Trophoblast cell (in vitro differentiated cells and primary cell): ENCODE measurements at regions not wholly inside any gene's neighbourhood (a gene's known extent, or its start where the extent isn't known, plus 50 kb on each side); places are given as distances from the start of the nearest gene placed in this dataset.
"Not testable (repeated sequence)": the region's sequence is repeated elsewhere in the genome, so short reads cannot be mapped to it uniquely, and the experiment has no call there.

Experiments used
- DNase-seq, 2 donors: peaks; one replicate each; pipeline ENCODE4 v3.0.0-alpha.2; 2016
- H2AFZ ChIP-seq: 2 replicates; pipeline ENCODE4 v1.6.1; 2013; ENCODE audit warnings: low read length, moderate library complexity, mild to moderate bottlenecking; ENCODE audit not compliant: insufficient read depth, poor library complexity
- H2AK5ac ChIP-seq: 2 replicates; pipeline ENCODE4 v1.6.1; 2013; ENCODE audit warnings: mild to moderate bottlenecking, low read length
- H2BK120ac ChIP-seq: 2 replicates; pipeline ENCODE4 v1.6.1; 2013; ENCODE audit warnings: low read length, mild to moderate bottlenecking, moderate library complexity; ENCODE audit not compliant: insufficient read depth, poor library complexity
- H2BK12ac ChIP-seq: 2 replicates; pipeline ENCODE4 v1.6.1; 2013; ENCODE audit warnings: mild to moderate bottlenecking, low read length, moderate library complexity
- H2BK5ac ChIP-seq: 2 replicates; pipeline ENCODE4 v1.6.1; 2013; ENCODE audit warnings: low read length, low read depth, moderate library complexity, mild to moderate bottlenecking; ENCODE audit not compliant: poor library complexity
- H3K14ac ChIP-seq: 2 replicates; pipeline ENCODE4 v1.6.1; 2013; ENCODE audit warnings: mild to moderate bottlenecking, low read length
- H3K18ac ChIP-seq: 2 replicates; pipeline ENCODE4 v1.6.1; 2013; ENCODE audit warnings: mild to moderate bottlenecking, low read length
- H3K23ac ChIP-seq: 2 replicates; pipeline ENCODE4 v1.6.1; 2013; ENCODE audit warnings: low read length
- H3K27ac ChIP-seq: 2 replicates; pipeline ENCODE4 v1.5.1; 2013; ENCODE audit warnings: low read depth, mild to moderate bottlenecking, inconsistent platforms, low read length, moderate library complexity
- H3K27me3 ChIP-seq: 2 replicates; pipeline ENCODE4 v1.6.1; 2013; ENCODE audit warnings: inconsistent platforms, mild to moderate bottlenecking, low read length, moderate library complexity; ENCODE audit not compliant: insufficient read depth
- H3K36me3 ChIP-seq, 2 experiments: 1 replicate in 1 of 2; 2 replicates in 1 of 2; pipeline ENCODE4 v1.6.1; 2013; ENCODE audit warnings: low read length in 2 of 2, mild to moderate bottlenecking in 2 of 2, moderate library complexity in 1 of 2; ENCODE audit not compliant: insufficient read depth in 2 of 2, control insufficient read depth in 1 of 2
- H3K4ac ChIP-seq: 2 replicates; pipeline ENCODE4 v1.6.1; 2013; ENCODE audit warnings: low read depth, mild to moderate bottlenecking, low read length, moderate library complexity
- H3K4me1 ChIP-seq, 2 experiments: 1 replicate in 1 of 2; 2 replicates in 1 of 2; pipeline ENCODE4 v1.6.1; 2013; ENCODE audit warnings: low read length in 2 of 2, mild to moderate bottlenecking in 2 of 2, moderate library complexity in 1 of 2; ENCODE audit not compliant: insufficient read depth in 2 of 2, control insufficient read depth in 1 of 2
- H3K4me2 ChIP-seq: 2 replicates; pipeline ENCODE4 v1.6.1; 2013; ENCODE audit warnings: inconsistent platforms, mild to moderate bottlenecking, low read length, moderate library complexity
- H3K4me3 ChIP-seq: 2 replicates; pipeline ENCODE4 v1.5.1; 2013; ENCODE audit warnings: mild to moderate bottlenecking, low read depth, low read length, inconsistent platforms
- H3K79me1 ChIP-seq: one replicate; pipeline ENCODE4 v1.6.1; 2013; ENCODE audit warnings: low read length
- H3K79me2 ChIP-seq: 2 replicates; pipeline ENCODE4 v1.6.1; 2013; ENCODE audit warnings: low read length, mild to moderate bottlenecking; ENCODE audit not compliant: control insufficient read depth, insufficient read depth, poor library complexity
- H3K9ac ChIP-seq: 2 replicates; pipeline ENCODE4 v1.6.1; 2013; ENCODE audit warnings: mild to moderate bottlenecking, low read length
- H3K9me3 ChIP-seq: 2 replicates; pipeline ENCODE4 v1.6.1; 2013; ENCODE audit warnings: low read depth, mild to moderate bottlenecking, control low read depth, inconsistent platforms, low read length; ENCODE audit not compliant: insufficient read depth
- H4K12ac ChIP-seq: 2 replicates; pipeline ENCODE4 v1.6.1; 2013; ENCODE audit warnings: low read depth, mild to moderate bottlenecking, low read length, moderate library complexity
- H4K8ac ChIP-seq: 2 replicates; pipeline ENCODE4 v1.6.1; 2013; ENCODE audit warnings: low read depth, mild to moderate bottlenecking, low read length, moderate library complexity
- H4K91ac ChIP-seq: one replicate; pipeline ENCODE4 v1.6.1; 2013; ENCODE audit warnings: low read depth, mild to moderate bottlenecking, low read length, moderate library complexity
- WGBS: extraction: QIAGEN DNeasy Blood & Tissue Kit; methylation state at CpG from one replicate; pipeline ENCODE4 v1.1.7; 2013; ENCODE audit warnings: missing lambda C conversion rate; ENCODE audit not compliant: insufficient read length, insufficient coverage; ENCODE audit errors: extremely low coverage; 5-methylcytosine and 5-hydroxymethylcytosine counted together

DNA sequence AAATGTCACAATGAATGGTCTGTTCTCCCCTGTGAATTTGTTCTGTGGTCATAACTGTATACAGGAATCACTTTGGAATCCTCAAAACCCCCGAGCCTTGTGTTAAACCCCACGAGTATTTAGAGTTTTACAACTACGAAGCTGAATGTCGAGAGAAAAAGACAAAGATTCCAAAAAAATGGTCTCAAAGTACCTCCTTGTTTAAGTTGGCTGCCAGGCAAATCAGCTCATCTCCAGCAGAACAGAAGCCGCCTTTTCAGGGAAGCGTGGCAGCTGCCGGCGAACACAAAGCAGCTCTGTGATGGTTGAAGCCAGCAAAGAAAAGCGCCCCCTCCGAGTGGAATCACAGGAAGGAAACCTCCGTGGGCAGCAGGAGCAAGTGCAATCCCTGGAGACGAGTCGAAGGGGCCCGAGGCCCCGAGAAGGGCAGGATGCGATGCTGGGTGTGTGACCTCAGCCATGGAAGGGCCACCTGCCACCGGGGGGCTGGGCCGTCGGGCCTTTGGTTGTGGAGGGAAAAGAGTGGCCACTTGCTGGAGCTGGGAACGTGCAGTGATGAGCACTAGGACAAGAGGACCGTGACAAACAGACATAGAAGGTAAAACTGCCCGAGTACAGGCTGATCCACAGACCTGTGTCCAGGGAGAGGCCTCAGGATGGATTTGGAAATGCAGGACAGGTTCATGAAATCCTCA lies 706.4 kb downstream of the SEMA5A start:
- no peak overlapping the region for H3K27ac ChIP-seq
- no peaks in the 10 kb centered on the region for H3K79me1 ChIP-seq
- WGBS = no CpG with 5 or more reads among the region's 22 CpGs
- no peak overlapping the region for H3K23ac ChIP-seq
- H2BK12ac ChIP-seq = no peak overlapping the region
- no peak overlapping the region for H3K4me2 ChIP-seq
- no peak overlapping the region for H3K9ac ChIP-seq
- H3K14ac ChIP-seq = no peak overlapping the region
- no peaks in the 10 kb centered on the region for H3K9me3 ChIP-seq
- no peaks in the 10 kb centered on the region for H3K4me1 ChIP-seq
- no peak overlapping the region for H2AK5ac ChIP-seq
- no peak overlapping the region for H2BK120ac ChIP-seq
- H2AFZ ChIP-seq = no peak overlapping the region
- no peak for DNase-seq
- no peak overlapping the region for H3K4ac ChIP-seq
- H4K91ac ChIP-seq = no peak overlapping the region
- no peaks in the 10 kb centered on the region for H3K79me2 ChIP-seq
- H3K27me3 ChIP-seq = no peaks in the 10 kb centered on the region
- no peak overlapping the region for H3K4me3 ChIP-seq
- H3K36me3 ChIP-seq = no peaks in the 10 kb centered on the region
- no peak overlapping the region for H2BK5ac ChIP-seq
- H4K8ac ChIP-seq = no peak overlapping the region
- no peak overlapping the region for H3K18ac ChIP-seq
- no peak overlapping the region for H4K12ac ChIP-seq

DNA sequence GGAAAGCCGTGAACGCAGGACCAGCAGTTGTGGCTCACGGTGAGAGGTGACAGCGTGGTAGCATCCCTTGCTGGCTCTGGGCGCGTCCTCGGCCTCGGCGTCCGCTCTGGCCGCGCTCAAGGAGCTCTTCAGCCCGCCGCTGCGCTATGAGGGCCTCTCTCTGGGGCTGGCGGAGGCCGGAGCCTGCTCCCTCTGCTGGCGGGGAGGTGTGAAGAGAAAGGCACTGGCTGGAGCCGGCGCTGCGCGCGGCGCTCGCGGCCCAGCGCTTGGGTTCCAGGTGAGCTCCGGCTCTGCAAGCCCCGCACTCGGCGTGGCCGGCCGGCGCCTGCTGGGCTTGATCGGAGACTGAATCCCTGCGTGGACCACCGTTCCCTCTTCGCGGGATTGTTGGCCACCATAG lies 705.6 kb downstream of the SEMA5A start:
- no peak overlapping the region for H3K4me3 ChIP-seq
- no peak overlapping the region for H2BK120ac ChIP-seq
- H2AK5ac ChIP-seq = no peak overlapping the region
- H3K4me1 ChIP-seq = no peaks in the 10 kb centered on the region
- no peaks in the 10 kb centered on the region for H3K36me3 ChIP-seq
- DNase-seq = no peak
- no peak overlapping the region for H4K12ac ChIP-seq
- H3K9ac ChIP-seq = no peak overlapping the region
- no peak overlapping the region for H3K4me2 ChIP-seq
- no peaks in the 10 kb centered on the region for H3K27me3 ChIP-seq
- no peak overlapping the region for H3K27ac ChIP-seq
- H4K8ac ChIP-seq = no peak overlapping the region
- H3K79me1 ChIP-seq = no peaks in the 10 kb centered on the region
- no peaks in the 10 kb centered on the region for H3K9me3 ChIP-seq
- no peak overlapping the region for H4K91ac ChIP-seq
- WGBS = no CpG with 5 or more reads among the region's 39 CpGs
- H3K23ac ChIP-seq = no peak overlapping the region
- H2BK5ac ChIP-seq = no peak overlapping the region
- no peak overlapping the region for H3K14ac ChIP-seq
- no peaks in the 10 kb centered on the region for H3K79me2 ChIP-seq
- H3K4ac ChIP-seq = no peak overlapping the region
- no peak overlapping the region for H2BK12ac ChIP-seq
- no peak overlapping the region for H3K18ac ChIP-seq
- no peak overlapping the region for H2AFZ ChIP-seq

DNA sequence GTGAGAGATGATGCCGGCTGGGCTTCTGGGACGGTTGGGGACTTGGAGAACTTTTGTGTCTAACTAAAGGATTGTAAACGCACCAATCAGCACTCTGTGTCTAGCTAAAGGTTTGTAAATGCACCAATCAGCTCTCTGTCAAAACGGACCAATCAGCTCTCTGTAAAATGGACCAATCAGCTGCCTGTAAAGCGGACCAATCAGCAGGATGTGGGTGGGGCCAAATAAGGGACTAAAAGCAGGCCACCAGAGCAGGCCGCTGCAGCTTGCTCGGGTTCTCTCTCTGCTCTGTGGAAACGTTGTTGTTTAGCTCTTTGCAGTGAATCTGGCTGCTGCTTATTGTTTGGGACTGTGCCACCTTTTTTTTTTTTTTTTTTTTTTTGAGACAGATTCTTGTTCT lies 705.1 kb downstream of the SEMA5A start:
- WGBS = no CpG with 5 or more reads among the region's 8 CpGs
- not testable (repeated sequence) for H2BK12ac ChIP-seq, H3K36me3 ChIP-seq, H3K23ac ChIP-seq, H3K18ac ChIP-seq, H3K14ac ChIP-seq, H4K91ac ChIP-seq, H3K4me2 ChIP-seq, H4K8ac ChIP-seq, H2AK5ac ChIP-seq, DNase-seq, H2BK5ac ChIP-seq, H3K27ac ChIP-seq, H3K27me3 ChIP-seq, H4K12ac ChIP-seq, H3K79me1 ChIP-seq, H3K9me3 ChIP-seq, H3K79me2 ChIP-seq, H3K4me3 ChIP-seq, H3K9ac ChIP-seq, H2AFZ ChIP-seq, H3K4me1 ChIP-seq, H2BK120ac ChIP-seq, H3K4ac ChIP-seq

GRCh38 chr5:8842971-8843551 lies 702.8 kb downstream of the SEMA5A start:
- H3K18ac ChIP-seq = no peak overlapping the region
- H3K79me1 ChIP-seq = no peaks in the 10 kb centered on the region
- DNase-seq = no peak
- H3K4ac ChIP-seq = no peak overlapping the region
- no peak overlapping the region for H2AFZ ChIP-seq
- no peaks in the 10 kb centered on the region for H3K79me2 ChIP-seq
- no peaks in the 10 kb centered on the region for H3K9me3 ChIP-seq
- no peak overlapping the region for H3K4me2 ChIP-seq
- H3K14ac ChIP-seq = no peak overlapping the region
- H4K12ac ChIP-seq = no peak overlapping the region
- no peak overlapping the region for H2BK5ac ChIP-seq
- H2BK12ac ChIP-seq = no peak overlapping the region
- H3K23ac ChIP-seq = no peak overlapping the region
- H3K4me1 ChIP-seq = no peaks in the 10 kb centered on the region
- H4K91ac ChIP-seq = no peak overlapping the region
- no peaks in the 10 kb centered on the region for H3K27me3 ChIP-seq
- WGBS = no CpG with 5 or more reads among the region's 5 CpGs
- no peak overlapping the region for H3K4me3 ChIP-seq
- H4K8ac ChIP-seq = no peak overlapping the region
- no peak overlapping the region for H3K9ac ChIP-seq
- H3K36me3 ChIP-seq = no peaks in the 10 kb centered on the region
- no peak overlapping the region for H2AK5ac ChIP-seq
- no peak overlapping the region for H2BK120ac ChIP-seq
- no peak overlapping the region for H3K27ac ChIP-seq
